GM12878 (cell line): ENCODE measurements at regions not wholly inside any gene's neighbourhood (a gene's known extent, or its start where the extent isn't known, plus 50 kb on each side); places are given as distances from the start of the nearest gene placed in this dataset.

Source experiments
- CTCF ChIP-seq, 3 experiments: IDR thresholded peaks in 2 of 3; conservative IDR thresholded peaks in 1 of 3; 2 replicates each; pipeline ENCODE4 v1.5.1; 2011; ENCODE audit warnings: low read depth in 3 of 3, low read length in 3 of 3, mild to moderate bottlenecking in 3 of 3, control low read depth in 2 of 3, moderate library complexity in 2 of 3, inconsistent platforms in 1 of 3, mixed read lengths in 1 of 3; ENCODE audit not compliant: control insufficient read depth in 2 of 3, insufficient read depth in 1 of 3; ENCODE audit errors: extremely low read depth in 1 of 3
- EZH2 ChIP-seq: IDR thresholded peaks from 2 replicates; pipeline ENCODE4 v1.6.1; 2012; ENCODE audit warnings: low read depth, mild to moderate bottlenecking, control low read depth, inconsistent platforms, low read length, borderline replicate concordance; ENCODE audit not compliant: control insufficient read depth
- POLR2A ChIP-seq: IDR thresholded peaks from 2 replicates; pipeline ENCODE4 v1.6.1; 2011; ENCODE audit warnings: low read depth, mild to moderate bottlenecking, low read length
- REST ChIP-seq: IDR thresholded peaks from 2 replicates; pipeline ENCODE4 v1.6.1; 2012; ENCODE audit warnings: mild to moderate bottlenecking, low read depth, low read length
- SMC3 ChIP-seq: IDR thresholded peaks from 2 replicates; pipeline ENCODE4 v1.6.1; 2011; ENCODE audit warnings: low read length, improper control_type of control experiment, borderline replicate concordance

DNA sequence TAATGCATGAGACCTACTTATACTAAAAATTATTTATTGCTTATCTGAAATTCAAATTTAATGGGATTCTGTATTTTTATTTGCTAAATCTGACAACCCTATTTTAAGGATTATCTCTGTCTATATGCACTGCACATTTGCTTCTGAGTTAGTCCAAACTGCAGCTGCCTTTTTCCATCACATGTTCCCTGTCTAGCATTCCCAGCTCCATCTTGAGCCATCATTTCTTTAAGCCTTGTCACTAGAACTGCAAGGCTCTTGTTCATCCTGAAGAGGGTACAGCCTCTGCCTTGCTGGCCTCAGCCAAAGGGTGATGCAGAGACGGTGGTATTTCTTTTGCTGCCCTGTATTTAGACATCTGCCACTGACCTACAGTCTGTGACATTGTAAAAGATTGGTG lies 125.8 kb upstream of the STT3B start:
- TF ChIP-seq CTCF (IDR thresholded peaks at IDR 0.05 in 2 of 3, conservative IDR thresholded peaks at IDR 0.05 in 1 of 3; ENCODE audit: control insufficient read depth in 2 of 3, extremely low read depth in 1 of 3, insufficient read depth in 1 of 3, low read depth in 3 of 3, low read length in 3 of 3) (no peak), EZH2 (no peak), POLR2A (no peak), SMC3 (no peak), REST (no peak)
